ENCODE measurements at regions not wholly inside any gene's neighbourhood (a gene's known extent, or its start where the extent isn't known, plus 50 kb on each side); places are given as distances from the start of the nearest gene placed in this dataset.
"Not testable (repeated sequence)": the region's sequence is repeated elsewhere in the genome, so short reads cannot be mapped to it uniquely, and the experiment has no call there.

DNA sequence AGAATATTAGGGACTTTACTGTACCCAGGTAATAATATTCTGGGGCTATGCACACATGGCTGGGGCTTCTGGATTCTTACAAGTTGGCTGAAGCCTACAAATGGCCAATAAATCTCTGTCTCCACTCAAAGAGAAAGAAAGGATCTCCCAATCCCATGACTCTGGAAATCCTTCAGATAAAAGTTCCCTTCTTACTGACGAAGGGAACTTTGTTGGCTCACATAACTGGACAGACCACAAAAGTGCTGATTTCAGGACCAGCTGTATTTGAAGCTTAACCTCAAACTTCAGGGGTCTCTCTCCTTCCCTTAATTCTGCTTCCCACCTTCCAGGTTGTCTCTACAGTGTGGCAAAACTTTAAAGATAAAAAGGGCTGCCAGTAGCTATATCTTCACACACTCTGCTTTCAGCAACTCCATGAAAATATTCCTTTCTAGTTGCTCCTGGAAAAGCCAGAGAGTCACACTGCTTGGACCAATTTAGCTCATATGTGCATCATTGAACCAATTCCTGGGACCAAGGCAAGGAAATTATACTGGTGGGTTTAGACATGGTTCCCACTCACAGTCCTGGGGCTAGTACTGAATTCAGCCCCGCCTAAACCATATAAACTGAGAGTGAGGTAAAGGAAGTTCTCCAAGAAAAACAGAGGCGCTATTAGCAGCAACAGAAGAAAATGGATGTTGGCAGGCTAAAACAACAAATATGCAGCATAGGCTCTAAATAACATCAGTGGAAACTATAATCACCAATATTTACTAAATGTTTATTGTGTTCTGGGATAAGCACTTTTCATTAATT, 290.0 kb upstream of the GADL1 start:
- DNase-seq (ENCODE audit: low spot score) = no peak

DNA sequence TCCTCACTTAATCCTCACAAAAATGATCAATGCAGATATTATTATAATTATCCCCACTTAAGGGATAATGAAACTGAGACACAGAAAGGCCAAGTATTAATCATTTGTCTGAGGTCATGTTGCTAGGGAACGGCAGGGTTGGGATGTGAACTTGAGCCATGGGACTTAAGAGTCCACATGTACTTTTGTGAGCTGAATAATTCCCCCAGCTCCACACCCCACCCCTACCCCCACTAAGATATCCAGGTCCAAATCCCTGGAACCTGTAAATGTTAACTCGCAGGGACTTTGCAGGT, 290.5 kb upstream of the GADL1 start:
- no peak for DNase-seq (ENCODE audit: low spot score)

DNA sequence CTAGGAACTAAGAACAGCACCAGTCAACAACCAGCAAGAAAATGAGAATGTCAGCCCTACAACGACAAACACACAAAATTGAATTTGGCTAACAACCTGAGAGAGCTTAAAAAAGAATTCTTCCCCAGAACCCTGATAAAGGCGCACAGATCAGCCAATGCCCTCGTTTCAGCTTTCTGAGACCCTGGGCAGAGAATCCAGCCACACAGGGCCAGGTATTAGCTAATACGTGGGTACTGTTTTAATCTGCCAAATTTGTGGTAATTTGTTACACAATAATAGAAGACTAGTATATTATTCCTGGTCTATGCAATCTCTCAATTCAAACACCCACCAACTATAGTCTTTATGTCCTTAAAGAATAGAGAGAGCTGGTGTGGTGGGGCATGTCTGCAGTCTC, 291.6 kb upstream of the GADL1 start:
- DNase-seq (ENCODE audit: low spot score) = no peak

DNA sequence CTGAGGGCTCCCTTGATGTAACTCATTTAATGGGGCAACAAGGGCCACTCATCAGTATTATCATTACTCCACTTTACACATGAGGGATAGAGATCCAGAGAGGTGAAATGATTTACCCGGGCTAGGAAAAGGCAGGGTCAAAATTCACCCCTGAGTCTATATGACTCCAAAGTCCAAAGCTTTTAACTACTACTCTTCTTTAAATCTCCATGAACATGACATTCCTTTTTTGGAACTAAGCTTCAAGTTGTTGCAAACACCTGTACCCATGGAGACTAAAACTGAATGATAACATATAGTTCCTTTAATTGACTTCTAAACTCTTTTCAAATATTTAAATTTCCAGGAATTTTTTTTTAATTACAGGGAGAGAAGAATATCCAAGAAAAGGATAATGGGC, 292.9 kb upstream of the GADL1 start:
- no peak for DNase-seq (ENCODE audit: low spot score)

DNA sequence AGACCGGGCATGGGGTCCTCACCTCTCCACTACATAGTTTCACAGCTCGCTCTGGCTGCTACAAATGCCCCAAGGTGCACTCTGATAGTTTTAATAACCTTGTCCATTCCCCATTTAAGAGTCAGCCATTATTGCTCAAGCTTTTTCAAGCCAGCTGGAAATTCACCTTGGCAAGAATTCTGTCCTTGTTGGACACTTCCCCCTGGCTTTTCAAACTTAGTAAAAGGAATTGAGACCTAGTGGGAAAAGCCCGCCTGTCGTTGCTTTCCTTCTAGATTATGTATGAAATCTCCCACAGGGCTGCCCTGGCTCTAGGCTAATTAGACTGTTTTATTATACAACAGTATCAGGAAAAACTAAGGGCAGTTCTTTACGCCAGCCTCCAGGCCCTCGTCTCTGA, 293.7 kb upstream of the GADL1 start:
- DNase-seq (ENCODE audit: low spot score) = no peak

DNA sequence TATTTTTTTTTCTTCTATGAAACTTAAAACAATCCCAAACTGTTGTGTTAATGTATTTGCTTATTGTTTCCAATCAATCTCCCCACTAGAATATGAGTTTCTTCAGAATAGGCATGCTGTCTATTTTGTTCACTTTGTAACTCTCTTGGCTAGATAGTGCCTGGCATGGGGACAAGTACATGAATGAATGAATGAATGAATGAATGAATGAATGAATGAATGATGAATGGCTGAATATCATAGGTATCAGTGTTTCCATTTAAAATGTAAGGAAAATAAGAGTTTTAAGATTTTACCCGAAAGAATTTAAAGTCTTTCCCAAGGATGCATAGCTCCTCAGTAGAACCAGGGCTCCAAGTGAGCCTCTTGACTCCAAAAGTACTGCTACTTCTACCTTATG, 294.9 kb upstream of the GADL1 start:
- no peak for DNase-seq (ENCODE audit: low spot score)

DNA sequence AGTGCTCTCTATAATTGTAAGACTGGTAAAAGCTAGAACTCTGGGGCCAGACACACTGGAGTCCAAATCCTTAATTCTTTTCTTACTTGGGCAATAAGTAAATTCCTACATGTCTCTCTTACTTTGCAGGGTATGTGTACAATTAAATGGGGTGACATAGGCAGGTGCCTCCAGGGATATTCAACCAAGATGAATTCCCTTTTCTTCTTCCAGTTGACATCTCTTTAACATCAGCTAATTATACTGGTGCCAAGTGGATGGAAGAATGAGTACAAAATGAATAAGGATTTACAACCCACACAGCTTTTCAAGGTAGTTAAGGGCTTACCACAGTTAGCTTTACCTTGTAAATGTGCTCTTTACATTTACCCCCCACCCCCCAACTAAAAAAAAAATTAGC, 295.5 kb upstream of the GADL1 start:
- no peak for DNase-seq (ENCODE audit: low spot score)

DNA sequence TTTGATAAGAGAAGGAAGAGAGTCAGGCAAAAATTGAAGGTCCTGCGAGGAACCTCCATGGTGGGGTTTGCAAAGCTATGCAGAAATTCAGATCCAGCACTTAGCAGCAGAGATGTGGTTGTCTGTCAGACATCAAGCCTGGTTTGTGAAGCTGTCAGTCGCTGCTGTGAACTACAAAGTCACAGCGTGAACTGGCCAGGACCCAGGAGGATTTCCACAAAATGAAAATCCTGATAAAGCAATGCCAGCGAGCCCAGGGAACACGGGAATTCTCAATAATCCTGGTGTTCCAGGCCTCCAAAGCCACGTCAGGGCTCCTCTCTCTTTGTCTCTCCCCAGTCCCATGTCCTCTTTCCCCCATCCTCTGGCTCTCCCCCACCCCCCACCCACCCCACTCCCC, 296.9 kb upstream of the GADL1 start:
- DNase-seq (ENCODE audit: low spot score) = no peak

DNA sequence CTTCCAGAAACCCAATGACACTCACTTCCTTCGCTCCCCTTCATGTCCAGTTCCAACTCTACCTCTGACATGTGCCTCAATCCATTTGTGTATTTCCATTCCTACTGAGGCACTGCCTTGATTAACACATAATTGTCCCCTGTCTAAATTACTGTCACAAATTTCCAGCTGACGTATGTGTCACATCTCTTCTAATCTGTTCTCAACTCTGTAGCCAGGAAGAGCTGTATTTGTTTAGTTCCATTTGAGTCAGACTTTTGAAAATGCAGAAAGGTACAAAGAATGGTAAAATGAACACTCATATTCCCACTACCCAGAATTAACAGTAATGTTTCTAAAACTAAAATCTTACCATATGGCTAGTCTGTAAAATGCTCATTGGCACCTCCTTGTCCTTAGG, 299.0 kb upstream of the GADL1 start:
- DNase-seq (ENCODE audit: low spot score) = no peak

DNA sequence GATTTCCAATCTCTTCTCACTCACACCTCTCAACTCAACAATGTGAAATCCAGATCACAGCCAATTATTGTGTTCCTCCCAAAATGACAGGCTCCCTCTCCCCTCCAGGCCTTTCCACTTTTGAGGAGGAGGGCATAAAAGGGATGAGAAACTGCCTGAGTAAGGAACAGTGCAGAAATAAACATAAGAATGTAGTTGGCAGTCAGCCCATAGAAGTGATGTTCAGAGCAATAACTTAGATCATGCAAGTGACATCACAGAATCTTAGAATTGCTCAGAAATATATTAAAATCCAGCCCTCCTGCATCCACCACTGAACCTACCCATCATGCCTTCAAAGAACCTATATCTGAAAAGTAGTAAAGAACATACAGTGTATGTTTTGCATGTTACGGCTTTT, 299.4 kb upstream of the GADL1 start:
- no peak for DNase-seq (ENCODE audit: low spot score)

DNA sequence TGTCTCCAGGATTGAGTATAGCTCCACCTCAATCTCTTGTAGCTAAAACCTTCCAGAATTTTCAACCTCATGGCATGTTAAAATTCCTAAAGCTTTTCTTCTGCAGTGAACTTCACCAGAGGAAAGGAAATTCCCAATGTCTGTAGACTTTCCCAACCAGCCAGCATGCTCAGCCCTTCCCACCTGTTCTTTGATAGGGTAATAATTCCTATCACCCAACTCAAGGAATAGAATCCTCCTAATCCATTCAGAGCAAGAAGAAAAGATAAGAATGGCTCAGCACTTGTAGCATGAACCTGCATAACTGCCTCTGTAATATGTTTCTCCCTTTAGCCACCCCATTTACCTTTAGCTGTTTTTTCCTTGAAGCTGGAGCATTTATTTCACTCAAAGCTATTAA, 301.8 kb upstream of the GADL1 start:
- DNase-seq (ENCODE audit: low spot score) = no peak

DNA sequence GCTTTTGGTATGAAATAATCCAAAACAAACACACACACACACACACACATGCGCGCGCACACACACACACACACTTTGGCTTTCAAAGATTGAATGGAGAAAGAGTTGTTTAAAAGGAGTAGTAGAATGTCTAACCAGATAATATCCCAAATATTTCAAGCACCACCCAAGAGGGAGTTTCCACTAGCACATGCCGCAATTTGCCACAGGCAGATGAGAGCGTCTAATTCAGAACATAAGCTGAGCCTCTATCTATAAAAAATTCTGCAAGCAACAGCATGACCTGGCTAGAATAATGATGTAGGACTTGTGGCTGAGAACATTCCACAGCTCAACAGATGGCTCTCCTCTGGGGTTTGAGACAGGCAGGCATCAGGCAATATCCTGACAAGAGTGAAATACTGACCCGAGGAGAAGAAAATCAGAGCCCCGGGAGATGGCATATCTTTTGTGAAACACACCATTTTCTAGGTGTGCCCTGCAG, 302.5 kb upstream of the GADL1 start:
- peak; percentile 20 for DNase-seq (ENCODE audit: low spot score)

DNA sequence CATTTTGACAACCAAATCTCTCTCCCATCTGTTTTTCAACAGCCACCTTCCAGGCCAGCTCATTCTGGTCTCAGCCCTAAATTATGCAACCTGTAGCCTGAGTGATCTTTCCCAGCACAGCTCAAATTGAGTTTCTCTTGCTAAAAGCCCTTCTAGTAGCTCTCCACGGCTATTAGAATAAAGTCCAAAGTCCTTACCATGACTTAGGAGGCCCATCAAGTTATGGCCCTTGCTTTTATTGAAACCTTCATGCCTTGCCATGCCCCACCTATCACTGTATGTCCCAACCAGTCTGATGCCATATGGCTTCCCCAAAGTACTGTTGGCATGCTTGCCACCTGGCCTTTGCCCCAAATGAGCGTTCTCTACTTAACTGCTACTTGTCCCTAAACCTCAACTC, 303.5 kb upstream of the GADL1 start:
- DNase-seq (ENCODE audit: low spot score) = no peak

DNA sequence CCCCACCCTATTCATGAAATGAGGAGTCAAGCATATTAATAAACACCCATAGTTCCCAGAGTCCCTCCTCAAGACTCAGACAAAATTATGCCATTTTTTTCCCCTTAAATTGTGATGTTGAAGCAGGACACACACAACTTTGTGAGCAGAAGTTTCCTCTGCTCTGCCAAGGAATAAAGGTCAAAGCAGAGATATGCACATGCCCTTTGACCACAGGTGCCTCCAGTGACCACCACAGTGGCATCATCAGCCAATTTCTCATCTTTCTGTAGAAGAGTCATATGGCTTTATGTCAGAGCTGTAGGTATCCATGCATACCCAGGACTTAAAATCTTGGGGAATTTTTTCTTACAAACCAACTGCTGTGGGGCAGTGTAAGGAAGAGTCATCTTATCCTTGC, 304.4 kb upstream of the GADL1 start:
- no peak for DNase-seq (ENCODE audit: low spot score)

DNA sequence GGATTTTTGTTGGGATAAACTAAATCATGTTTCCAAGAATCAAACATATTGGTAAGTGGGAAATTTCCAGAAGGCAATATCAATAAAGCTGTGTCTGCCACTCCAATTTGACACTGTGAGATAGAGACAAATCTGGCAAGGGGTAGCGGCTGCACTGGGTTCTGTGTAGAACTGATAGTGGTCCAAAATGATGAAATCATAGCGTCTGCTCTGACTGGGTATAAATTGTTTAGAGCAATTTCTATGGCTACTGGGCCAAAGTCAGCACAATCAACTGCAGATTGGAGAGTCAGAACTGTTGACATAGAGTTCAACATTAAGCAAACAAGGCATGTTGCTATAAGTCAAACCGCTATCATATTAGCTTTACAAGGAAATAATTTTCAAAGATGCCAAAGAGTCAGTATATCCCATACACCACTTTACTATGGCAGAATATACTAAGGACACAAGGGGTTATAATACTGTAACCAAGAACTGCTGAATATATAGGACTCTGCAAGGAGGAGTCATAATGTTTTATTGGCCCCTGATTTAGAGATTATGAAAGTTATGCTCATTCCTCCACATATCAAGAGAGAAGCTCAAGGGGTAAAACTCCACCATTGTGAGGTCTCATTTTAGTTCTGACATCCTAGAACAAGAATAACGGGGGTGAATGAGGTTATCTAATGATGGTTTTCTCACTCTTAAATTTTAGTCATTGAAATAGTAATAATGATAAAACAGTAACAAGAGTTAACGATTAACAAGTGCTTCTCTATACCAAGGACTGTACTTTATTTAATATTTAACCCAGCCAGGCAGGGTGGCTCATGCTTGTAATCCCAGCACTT, 309.7 kb upstream of the GADL1 start:
- no peak for DNase-seq (ENCODE audit: low spot score)

DNA sequence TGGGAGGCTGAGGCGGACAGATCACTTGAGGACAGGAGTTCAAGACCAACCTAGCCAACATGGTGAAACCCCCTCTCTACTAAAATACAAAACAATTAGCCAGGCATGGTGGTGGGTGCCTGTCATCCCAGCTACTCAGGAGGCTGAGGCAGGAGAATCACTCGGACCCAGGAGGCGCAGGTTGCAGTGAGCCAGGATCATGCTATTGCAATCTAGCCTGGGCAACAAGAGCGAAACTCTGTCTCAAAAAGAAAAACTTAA, 310.3 kb upstream of the GADL1 start:
- not testable (repeated sequence) for DNase-seq (ENCODE audit: low spot score)

DNA sequence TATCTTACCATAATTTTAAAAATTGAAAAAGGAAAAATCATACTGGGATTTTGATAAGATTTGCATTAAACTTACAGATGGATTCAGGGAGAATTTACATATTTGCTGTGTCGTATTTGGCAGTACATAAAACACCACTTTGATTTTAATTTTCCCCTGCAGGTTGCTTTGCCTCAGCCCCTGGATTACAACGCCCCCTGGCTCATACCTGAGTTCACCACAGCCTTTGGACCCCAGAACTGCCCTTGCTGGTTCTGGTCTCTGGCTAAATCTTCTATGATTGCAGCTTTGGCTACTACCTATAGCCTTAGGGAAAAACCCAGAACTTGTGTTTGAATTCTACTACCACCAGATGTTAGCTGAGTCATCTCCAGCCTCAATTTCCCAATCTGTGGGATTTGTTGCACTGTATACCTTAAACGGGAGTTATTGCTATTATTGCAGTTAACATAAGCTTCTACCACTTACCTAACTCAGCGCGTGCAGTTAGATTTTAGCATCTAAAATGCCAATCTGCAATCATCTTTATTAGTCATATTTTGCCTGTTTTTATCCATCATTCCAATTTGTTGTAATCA, 315.7 kb upstream of the GADL1 start:
- DNase-seq (ENCODE audit: low spot score) = peak; percentile 38

DNA sequence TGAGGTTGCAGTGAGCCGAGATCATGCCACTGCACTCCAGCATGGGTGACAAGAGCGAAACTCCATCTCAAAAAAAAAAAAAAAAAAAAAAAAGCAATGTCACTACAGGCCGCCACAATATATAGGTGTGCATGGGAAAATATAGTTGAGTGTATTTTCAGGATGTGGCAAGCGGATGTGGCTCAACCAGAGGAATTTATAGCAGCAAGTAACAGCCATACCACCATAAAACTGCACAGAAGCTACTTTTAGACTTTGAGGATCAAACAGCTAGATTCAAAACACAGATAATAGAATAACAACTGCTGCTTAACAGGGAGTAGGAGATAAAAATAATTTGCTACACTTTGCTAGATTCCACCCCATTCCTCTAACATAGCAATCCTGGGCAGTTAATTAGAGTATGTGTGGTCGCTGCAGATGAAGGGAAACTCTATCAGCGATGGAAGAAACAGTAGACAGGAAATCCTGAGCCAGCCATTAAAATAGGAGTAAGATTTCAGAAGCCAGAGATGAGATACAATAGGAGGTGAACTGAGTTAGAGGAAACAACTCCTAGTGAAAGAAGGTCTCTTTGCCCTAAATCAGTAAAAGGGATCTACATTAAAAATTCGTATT, 318.7 kb upstream of the STT3B start:
- no peak for DNase-seq (ENCODE audit: low spot score)

DNA sequence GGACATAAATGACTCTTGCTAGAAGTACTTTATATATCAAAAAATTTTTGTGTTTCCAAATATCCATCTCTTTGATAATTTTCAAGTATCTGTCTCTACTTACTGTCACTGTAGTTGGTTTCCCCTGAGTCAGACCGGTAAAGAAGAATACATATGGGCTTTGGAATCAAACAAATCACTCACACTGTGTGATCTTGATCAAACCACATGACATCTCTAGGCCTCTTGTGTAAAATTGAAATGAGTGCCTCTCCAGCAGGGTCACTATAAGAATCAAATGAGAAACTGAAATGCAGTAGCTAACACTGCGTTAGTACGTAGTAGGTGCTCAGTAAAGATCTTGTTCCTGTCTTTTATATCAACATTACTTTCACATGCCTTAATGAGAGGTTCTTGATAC, 314.6 kb upstream of the STT3B start:
- no peak for DNase-seq (ENCODE audit: low spot score)

DNA sequence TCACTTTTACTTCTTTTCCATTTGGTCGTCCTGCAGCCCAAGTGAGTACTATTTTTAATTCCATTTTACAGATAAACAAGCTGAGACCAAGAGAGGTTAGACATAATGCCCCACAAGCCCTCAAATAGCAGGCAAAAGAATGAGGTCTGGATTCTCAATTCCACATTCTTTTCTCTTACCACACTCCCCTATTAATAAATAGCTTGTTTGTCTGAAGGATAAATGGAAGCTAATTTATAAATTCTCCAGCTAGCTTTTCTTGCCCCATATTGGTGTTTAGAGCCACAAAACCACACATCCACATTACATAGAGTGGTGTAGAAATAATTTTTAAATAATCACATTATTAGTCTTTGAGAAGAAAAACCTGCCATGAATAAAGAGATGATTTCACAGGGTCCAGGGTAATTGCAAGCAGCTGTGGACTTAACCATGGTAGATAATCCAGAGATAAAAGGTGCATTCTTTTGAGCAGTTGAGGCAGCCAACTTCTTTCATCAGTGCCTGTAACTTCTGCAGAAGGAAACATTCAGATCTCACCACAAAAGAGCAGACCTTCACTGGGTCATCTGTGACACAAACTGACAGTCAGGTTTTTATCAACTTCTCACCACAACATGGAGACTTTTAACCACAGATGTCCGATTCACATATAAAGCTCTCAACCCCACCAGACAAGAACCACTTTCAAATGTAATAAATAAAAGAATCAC, 313.4 kb upstream of the STT3B start:
- no peak for DNase-seq (ENCODE audit: low spot score)

DNA sequence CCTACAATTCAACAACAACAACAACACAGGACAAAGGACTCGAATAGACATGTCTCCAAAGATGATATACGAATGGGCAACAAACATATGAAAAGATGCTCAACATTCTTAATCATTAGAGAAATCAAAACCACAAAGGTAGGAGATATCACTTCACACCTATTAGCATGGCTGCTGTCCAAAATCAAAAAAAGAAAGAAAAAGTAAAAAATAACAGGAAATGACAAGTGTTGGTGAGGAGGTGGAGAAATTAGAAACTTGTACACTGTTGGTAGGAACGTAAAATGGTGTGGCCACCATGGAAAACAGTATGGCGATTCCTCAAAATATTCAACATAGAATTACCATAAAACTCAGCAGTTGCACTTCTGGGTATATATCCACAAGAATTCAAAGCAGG, 312.3 kb upstream of the STT3B start:
- DNase-seq (ENCODE audit: low spot score) = no peak

DNA sequence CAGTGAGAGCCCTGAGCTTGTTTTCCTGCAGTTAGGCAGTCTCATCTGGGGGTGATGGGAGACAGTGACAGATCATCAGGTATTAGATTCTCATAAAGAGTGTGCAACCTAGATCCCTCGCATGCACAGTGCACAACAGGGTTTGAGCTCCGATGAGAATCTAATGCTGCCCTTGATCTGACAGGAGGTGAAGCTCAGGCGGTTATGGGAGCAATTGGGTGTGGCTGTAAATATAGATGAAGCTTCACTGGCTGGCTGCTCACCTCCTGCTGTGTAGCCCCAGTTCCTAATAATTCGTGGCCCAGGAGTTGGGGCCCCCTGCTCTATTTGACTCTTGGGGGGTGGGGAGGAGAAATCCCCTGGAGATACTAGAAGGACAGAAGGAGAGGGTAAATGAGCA, 309.4 kb upstream of the STT3B start:
- no peak for DNase-seq (ENCODE audit: low spot score)

DNA sequence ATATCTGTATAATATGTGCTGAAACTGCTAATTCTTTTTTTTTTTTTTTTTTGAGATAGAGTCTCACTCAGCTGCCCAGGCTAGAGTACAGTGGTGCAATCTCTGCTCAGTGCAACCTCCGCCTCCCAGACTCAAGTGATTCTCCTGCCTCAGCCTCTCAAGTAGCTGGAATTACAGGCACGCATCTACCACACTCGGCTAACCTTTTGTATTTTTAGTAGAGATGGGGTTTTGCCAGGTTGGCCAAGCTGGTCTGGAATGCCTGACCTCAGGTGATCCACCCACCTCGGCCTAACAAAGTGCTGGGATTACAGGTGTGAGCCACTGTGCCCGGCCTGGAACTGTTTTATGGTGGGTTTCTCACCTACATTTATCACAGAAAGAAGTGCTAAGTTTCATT, 307.8 kb upstream of the STT3B start:
- DNase-seq (ENCODE audit: low spot score) = no peak
